GM12864 (cell line): ENCODE measurements at regions not wholly inside any gene's neighbourhood (a gene's known extent, or its start where the extent isn't known, plus 50 kb on each side); places are given as distances from the start of the nearest gene placed in this dataset.
"Not testable (repeated sequence)": the region's sequence is repeated elsewhere in the genome, so short reads cannot be mapped to it uniquely, and the experiment has no call there.

ENCODE experiments used
- DNase-seq: peaks from one replicate; pipeline ENCODE4 v3.0.0-alpha.2; 2011; ENCODE audit warnings: low read depth
- H3K4me3 ChIP-seq: 2 replicates; pipeline ENCODE4 v1.5.1; 2011; ENCODE audit warnings: mild to moderate bottlenecking, low read depth, low read length, control low read depth
- CTCF ChIP-seq: IDR thresholded peaks from 2 replicates; pipeline ENCODE4 v1.5.1; 2011; ENCODE audit warnings: low read depth, mild to moderate bottlenecking, moderate library complexity, low read length, control low read depth, inconsistent platforms; ENCODE audit errors: missing control alignments

GRCh38 chr21:17397703-17398102 lies 115.1 kb upstream of the CXADR start:
- no peak overlapping the region for H3K4me3 ChIP-seq
- no peak for TF ChIP-seq CTCF
- no peak for DNase-seq

GRCh38 chr21:17398954-17399353 lies 113.9 kb upstream of the CXADR start:
- DNase-seq, H3K4me3 ChIP-seq: not testable (repeated sequence)

GRCh38 chr21:17402937-17403336 lies 109.9 kb upstream of the CXADR start:
- no peak overlapping the region for H3K4me3 ChIP-seq
- DNase-seq = no peak
- TF ChIP-seq CTCF = no peak

- no peak for TF ChIP-seq CTCF
- DNase-seq = no peak
- no peak overlapping the region for H3K4me3 ChIP-seq
Measured at GRCh38 chr21:17406202-17406601, 106.6 kb upstream of the CXADR start.

- TF ChIP-seq CTCF = no peak
- no peak overlapping the region for H3K4me3 ChIP-seq
- DNase-seq = no peak
Measured at GRCh38 chr21:17414766-17415165, 98.1 kb upstream of the CXADR start.

GRCh38 chr21:17416139-17416538 lies 96.7 kb upstream of the CXADR start:
- no peak for TF ChIP-seq CTCF
- no peak for DNase-seq
- H3K4me3 ChIP-seq = no peak overlapping the region

GRCh38 chr21:17422931-17423330 lies 89.9 kb upstream of the CXADR start:
- H3K4me3 ChIP-seq = no peak overlapping the region
- TF ChIP-seq CTCF = no peak
- DNase-seq = no peak

- no peak for TF ChIP-seq CTCF
- no peak for DNase-seq
- no peak overlapping the region for H3K4me3 ChIP-seq
Measured at GRCh38 chr21:17427157-17427556, 85.7 kb upstream of the CXADR start.
